ENCODE measurements at regions not wholly inside any gene's neighbourhood (a gene's known extent, or its start where the extent isn't known, plus 50 kb on each side); places are given as distances from the start of the nearest gene placed in this dataset.

DNA sequence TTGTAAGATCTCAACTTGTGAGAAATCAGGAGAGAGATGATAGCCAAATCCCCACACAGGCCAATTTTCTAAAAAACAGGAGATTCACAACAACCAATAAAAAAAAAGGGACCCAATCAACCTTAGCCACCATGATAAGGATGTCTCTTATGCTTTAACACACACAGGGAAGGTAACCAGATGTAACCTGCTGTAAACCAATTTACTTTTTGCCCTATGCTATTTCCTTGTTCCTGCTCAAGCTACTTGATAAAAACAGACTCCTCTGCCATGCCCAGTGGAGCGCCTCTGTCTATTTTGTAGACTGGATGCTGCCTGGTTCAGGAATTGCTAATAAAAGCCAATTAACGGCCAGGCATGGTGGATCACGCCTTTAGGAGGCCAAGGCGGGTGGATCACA, 123.5 kb upstream of the NPVF start:
- Histone ChIP-seq H3K4me1 (replicated peaks in 1 of 2) (no peaks in the 10 kb centered on the region), H3K9me3 (replicated peaks in 1 of 3) (no peaks in the 10 kb centered on the region), H3K4me3 (no peak overlapping the region), H3K27ac (no peak overlapping the region), H3K27me3 (no peaks in the 10 kb centered on the region), H3K36me3 (replicated peaks in 1 of 2) (no peaks in the 10 kb centered on the region)
- TF ChIP-seq, protein P1, sequence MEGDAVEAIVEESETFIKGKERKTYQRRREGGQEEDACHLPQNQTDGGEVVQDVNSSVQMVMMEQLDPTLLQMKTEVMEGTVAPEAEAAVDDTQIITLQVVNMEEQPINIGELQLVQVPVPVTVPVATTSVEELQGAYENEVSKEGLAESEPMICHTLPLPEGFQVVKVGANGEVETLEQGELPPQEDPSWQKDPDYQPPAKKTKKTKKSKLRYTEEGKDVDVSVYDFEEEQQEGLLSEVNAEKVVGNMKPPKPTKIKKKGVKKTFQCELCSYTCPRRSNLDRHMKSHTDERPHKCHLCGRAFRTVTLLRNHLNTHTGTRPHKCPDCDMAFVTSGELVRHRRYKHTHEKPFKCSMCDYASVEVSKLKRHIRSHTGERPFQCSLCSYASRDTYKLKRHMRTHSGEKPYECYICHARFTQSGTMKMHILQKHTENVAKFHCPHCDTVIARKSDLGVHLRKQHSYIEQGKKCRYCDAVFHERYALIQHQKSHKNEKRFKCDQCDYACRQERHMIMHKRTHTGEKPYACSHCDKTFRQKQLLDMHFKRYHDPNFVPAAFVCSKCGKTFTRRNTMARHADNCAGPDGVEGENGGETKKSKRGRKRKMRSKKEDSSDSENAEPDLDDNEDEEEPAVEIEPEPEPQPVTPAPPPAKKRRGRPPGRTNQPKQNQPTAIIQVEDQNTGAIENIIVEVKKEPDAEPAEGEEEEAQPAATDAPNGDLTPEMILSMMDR (IDR thresholded peaks at IDR 0.05) = no peak
- no peak for TF ChIP-seq POLR2A (IDR thresholded peaks at IDR 0.05)
- 89 to 92% (median 90%) methylated on average over 4 of the region's 4 CpGs for WGBS, 4 donors
- intact Hi-C loops (cut with DNase I) = no loop called here
- no peak for DNase-seq

DNA sequence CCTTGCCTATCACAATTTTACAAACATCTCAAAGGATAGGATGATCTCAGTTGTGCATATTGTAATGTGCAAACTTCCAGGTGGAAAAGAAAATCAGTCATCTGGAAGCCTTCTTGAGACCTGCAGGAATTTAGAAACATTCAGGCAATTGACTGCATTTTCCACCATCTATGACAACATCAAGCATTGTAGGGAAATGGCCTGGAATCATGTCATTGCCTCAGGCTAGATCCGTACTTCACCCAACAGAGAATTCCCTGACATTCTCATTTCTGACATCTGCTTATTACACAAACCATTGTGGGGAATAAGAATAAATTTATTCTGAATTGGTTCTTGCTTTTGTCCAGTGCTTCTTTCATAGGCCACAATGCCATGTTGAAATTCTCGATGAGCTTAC, 124.9 kb upstream of the NPVF start:
- DNase-seq = no peak
- Histone ChIP-seq H3K4me3 (no peak overlapping the region), H3K36me3 (replicated peaks in 1 of 2) (no peaks in the 10 kb centered on the region), H3K27ac (no peak overlapping the region), H3K4me1 (replicated peaks in 1 of 2) (no peaks in the 10 kb centered on the region), H3K9me3 (replicated peaks in 1 of 3) (no peaks in the 10 kb centered on the region), H3K27me3 (no peaks in the 10 kb centered on the region)
- TF ChIP-seq, protein P1 (IDR thresholded peaks at IDR 0.05) = no peak
- TF ChIP-seq POLR2A (IDR thresholded peaks at IDR 0.05) = no peak
- WGBS, 4 donors = 57 to 97% (median 82%) methylated on average over 2 of the region's 2 CpGs
- intact Hi-C loops (cut with DNase I) = no loop called here

DNA sequence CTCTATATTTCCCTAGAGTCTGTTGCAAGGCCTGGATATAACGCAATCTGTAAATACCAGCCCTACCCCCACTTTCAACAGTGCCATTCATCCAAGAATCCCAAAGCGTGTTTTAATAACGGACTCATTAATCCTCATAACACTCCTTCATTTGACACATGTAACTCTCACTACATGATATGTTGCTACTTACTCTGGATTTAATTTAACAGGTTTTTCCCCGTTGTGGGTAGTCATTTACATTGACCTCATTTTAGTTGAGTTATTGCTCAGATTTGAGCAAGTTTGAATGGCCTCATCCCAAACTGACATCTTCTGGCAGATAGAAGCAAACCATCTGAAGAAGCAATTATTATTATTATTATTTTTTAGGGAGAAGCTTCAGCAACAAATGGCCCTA, 125.4 kb upstream of the NPVF start:
- Histone ChIP-seq H3K27me3 (no peaks in the 10 kb centered on the region), H3K4me3 (no peak overlapping the region), H3K36me3 (replicated peaks in 1 of 2) (no peaks in the 10 kb centered on the region), H3K4me1 (replicated peaks in 1 of 2) (no peaks in the 10 kb centered on the region), H3K27ac (no peak overlapping the region), H3K9me3 (replicated peaks in 1 of 3) (no peaks in the 10 kb centered on the region)
- 84 to 88% (median 87%) methylated on average over 4 of the region's 4 CpGs for WGBS, 4 donors
- no peak for TF ChIP-seq POLR2A (IDR thresholded peaks at IDR 0.05)
- TF ChIP-seq, protein P1 (IDR thresholded peaks at IDR 0.05) = no peak
- no peak for DNase-seq
- intact Hi-C loops (cut with DNase I) = no loop called here

DNA sequence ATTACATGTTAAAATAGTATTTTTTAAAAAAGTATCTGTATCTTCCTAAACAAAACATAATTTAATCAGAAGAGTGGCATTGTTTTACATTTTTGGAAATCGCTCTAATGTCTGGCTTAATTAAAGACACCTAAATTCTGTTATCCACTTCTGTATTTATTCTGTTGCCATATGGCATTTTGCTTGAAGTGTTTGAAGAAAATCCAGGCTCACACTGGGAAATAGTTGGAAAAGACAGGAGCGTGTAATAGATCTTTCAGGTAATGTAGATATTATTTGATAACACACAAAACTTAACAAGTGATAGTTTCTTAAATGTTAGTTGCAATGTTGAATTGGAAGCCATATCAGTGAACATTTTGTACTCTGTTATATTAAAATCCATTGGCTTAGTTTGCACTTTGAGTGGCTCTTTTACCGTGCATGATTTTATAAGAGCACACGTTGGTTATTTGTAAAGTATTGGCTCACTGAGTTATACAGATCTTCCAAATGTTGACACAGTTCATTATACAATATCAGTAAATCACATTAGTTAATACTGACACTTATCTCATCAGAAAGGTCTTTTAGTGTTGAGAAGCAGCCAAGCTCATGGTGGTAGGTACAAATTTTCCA, 128.4 kb upstream of the NPVF start:
- intact Hi-C loops (cut with DNase I) = no loop called here

More for the DNA sequence above, 128.4 kb upstream of the NPVF start:
- Histone ChIP-seq H3K4me3 (no peak overlapping the region), H3K4me1 (replicated peaks in 1 of 2) (no peaks in the 10 kb centered on the region), H3K9me3 (replicated peaks in 1 of 3) (no peaks in the 10 kb centered on the region), H3K36me3 (replicated peaks in 1 of 2) (no peaks in the 10 kb centered on the region), H3K27ac (no peak overlapping the region), H3K27me3 (no peaks in the 10 kb centered on the region)
- TF ChIP-seq, protein P1 (IDR thresholded peaks at IDR 0.05) = no peak
- TF ChIP-seq POLR2A (IDR thresholded peaks at IDR 0.05) = no peak
- DNase-seq = no peak
- WGBS, 4 donors = 78 to 81% (median 81%) methylated on average over 4 of the region's 4 CpGs

All from adrenal gland (tissue), 9 donors.